ENCODE measurements at regions not wholly inside any gene's neighbourhood (a gene's known extent, or its start where the extent isn't known, plus 50 kb on each side); places are given as distances from the start of the nearest gene placed in this dataset.

- DNase-seq (ENCODE audit: low spot score) = no peak
- Histone ChIP-seq H3K27me3 (replicated peaks; ENCODE audit: insufficient read depth, low read depth, low read length, poor library complexity) (no peaks in the 10 kb centered on the region), H3K4me1 (ENCODE audit: insufficient read depth, low read length, poor library complexity, severe bottlenecking) (no peaks in the 10 kb centered on the region), H3K27ac (ENCODE audit: low read depth, low read length, poor library complexity, severe bottlenecking) (no peak overlapping the region), H3K9me3 (ENCODE audit: low read depth, low read length, poor library complexity, severe bottlenecking) (no peaks in the 10 kb centered on the region), H3K4me3 (ENCODE audit: low read depth, low read length, poor library complexity, severe bottlenecking) (no peak overlapping the region), H3K36me3 (ENCODE audit: insufficient read depth, low read length, poor library complexity, severe bottlenecking) (no peaks in the 10 kb centered on the region)
- no peak for TF ChIP-seq EZH2 (IDR thresholded peaks at IDR 0.05; ENCODE audit: borderline replicate concordance, low read depth, low read length, poor library complexity, severe bottlenecking)
- TF ChIP-seq CTCF (conservative IDR thresholded peaks at IDR 0.05; ENCODE audit: low read depth, low read length) = no peak
- BruUV-seq (replicated peaks) = no TSS peak
- ChIA-PET CTCF (no interaction called here), POLR2A (ENCODE audit: low non-redundant PET) (no interaction called here)
- intact Hi-C loops (cut with micrococcal nuclease; ENCODE audit: unreplicated experiment) = no loop called here
Measured at GRCh38 chr5:133712562-133712961, 100.2 kb upstream of the FSTL4 start.

- CTCF ChIA-PET = no interaction called here
- H3K27me3 ChIP-seq (replicated peaks; ENCODE audit: insufficient read depth, low read depth, low read length, poor library complexity) = no peaks in the 10 kb centered on the region
- no peak overlapping the region for H3K4me3 ChIP-seq (ENCODE audit: low read depth, low read length, poor library complexity, severe bottlenecking)
- H3K4me1 ChIP-seq (ENCODE audit: insufficient read depth, low read length, poor library complexity, severe bottlenecking) = no peaks in the 10 kb centered on the region
- TF ChIP-seq CTCF (conservative IDR thresholded peaks at IDR 0.05; ENCODE audit: low read depth, low read length) (no peak), EZH2 (IDR thresholded peaks at IDR 0.05; ENCODE audit: borderline replicate concordance, low read depth, low read length, poor library complexity, severe bottlenecking) (no peak)
- no peaks in the 10 kb centered on the region for H3K36me3 ChIP-seq (ENCODE audit: insufficient read depth, low read length, poor library complexity, severe bottlenecking)
- no peak overlapping the region for H3K27ac ChIP-seq (ENCODE audit: low read depth, low read length, poor library complexity, severe bottlenecking)
- no peak for DNase-seq (ENCODE audit: low spot score)
- intact Hi-C loops (cut with micrococcal nuclease; ENCODE audit: unreplicated experiment) = no loop called here
- POLR2A ChIA-PET (ENCODE audit: low non-redundant PET) = no interaction called here
- BruUV-seq (replicated peaks) = no TSS peak
- no peaks in the 10 kb centered on the region for H3K9me3 ChIP-seq (ENCODE audit: low read depth, low read length, poor library complexity, severe bottlenecking)
Measured at GRCh38 chr5:133709209-133709725, 96.9 kb upstream of the FSTL4 start.

- no peak overlapping the region for H3K27ac ChIP-seq (ENCODE audit: low read depth, low read length, poor library complexity, severe bottlenecking)
- no peak for TF ChIP-seq CTCF (conservative IDR thresholded peaks at IDR 0.05; ENCODE audit: low read depth, low read length)
- TF ChIP-seq EZH2 (IDR thresholded peaks at IDR 0.05; ENCODE audit: borderline replicate concordance, low read depth, low read length, poor library complexity, severe bottlenecking) = no peak
Measured at GRCh38 chr5:133708331-133708850, 96.0 kb upstream of the FSTL4 start.

More at GRCh38 chr5:133708331-133708850, 96.0 kb upstream of the FSTL4 start:
- Histone ChIP-seq H3K4me1 (ENCODE audit: insufficient read depth, low read length, poor library complexity, severe bottlenecking) (no peaks in the 10 kb centered on the region), H3K9me3 (ENCODE audit: low read depth, low read length, poor library complexity, severe bottlenecking) (no peaks in the 10 kb centered on the region), H3K36me3 (ENCODE audit: insufficient read depth, low read length, poor library complexity, severe bottlenecking) (no peaks in the 10 kb centered on the region), H3K27me3 (replicated peaks; ENCODE audit: insufficient read depth, low read depth, low read length, poor library complexity) (no peaks in the 10 kb centered on the region), H3K4me3 (ENCODE audit: low read depth, low read length, poor library complexity, severe bottlenecking) (no peak overlapping the region)
- CTCF ChIA-PET = interaction anchor here (1.0 kb wide), 1 partner anchor 597 kb away, joined by 4 read pairs; no protein-coding TSS in a partner anchor
- no peak for DNase-seq (ENCODE audit: low spot score)
- POLR2A ChIA-PET (ENCODE audit: low non-redundant PET) = no interaction called here
- no TSS peak for BruUV-seq (replicated peaks)
- intact Hi-C loops (cut with micrococcal nuclease; ENCODE audit: unreplicated experiment) = no loop called here
